HK-2 (cell line): ENCODE measurements at regions not wholly inside any gene's neighbourhood (a gene's known extent, or its start where the extent isn't known, plus 50 kb on each side); places are given as distances from the start of the nearest gene placed in this dataset.
"Not testable (repeated sequence)": the region's sequence is repeated elsewhere in the genome, so short reads cannot be mapped to it uniquely, and the experiment has no call there.

ENCODE experiments used
- DNase-seq: peaks from one replicate; pipeline ENCODE4 v3.0.0-alpha.2; 2018; ENCODE audit not compliant: unreplicated experiment

DNA sequence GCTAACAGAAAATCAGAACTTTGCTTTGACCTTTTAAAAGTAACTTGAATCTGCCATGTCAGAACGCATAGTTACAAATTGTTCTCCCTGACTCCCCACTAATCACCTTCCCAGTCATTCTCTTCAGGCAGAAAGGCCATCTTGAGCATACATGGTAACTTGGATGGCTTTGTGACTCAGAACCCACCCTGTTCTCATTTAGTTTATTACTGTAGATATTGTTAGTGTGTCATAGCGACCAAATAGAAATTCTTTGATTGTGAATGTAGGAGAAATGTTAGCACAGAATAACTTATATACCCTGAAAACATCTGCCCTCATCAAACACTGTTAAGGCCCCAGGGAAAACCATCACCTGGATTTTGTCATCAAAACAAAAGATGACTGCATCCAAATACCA, 382.0 kb downstream of the MAGEB5 start:
- DNase-seq: no peak

DNA sequence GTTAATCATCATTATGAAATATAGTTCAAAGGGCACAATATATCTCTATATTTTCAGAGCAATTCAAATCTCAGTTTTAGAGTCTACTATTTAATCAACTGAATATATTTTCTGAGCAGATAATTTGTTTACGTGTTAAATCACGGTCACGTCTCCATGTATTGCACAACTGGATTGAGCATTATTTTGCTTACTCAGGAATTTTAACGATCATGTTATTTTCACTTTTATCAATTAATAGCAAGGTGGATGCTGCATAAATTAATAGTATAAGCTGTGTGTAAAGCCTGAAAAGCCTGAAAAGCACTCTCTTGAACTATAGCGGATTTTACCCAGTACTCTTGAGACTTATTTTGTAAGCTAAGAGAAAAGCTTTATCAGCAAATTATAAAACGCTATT, 374.9 kb downstream of the MAGEB5 start:
- no peak for DNase-seq

GRCh38 chrX:26586570-26586969, 370.6 kb downstream of the MAGEB5 start:
- DNase-seq: no peak

GRCh38 chrX:26581091-26581490, 365.1 kb downstream of the MAGEB5 start:
- DNase-seq: no peak

- no peak for DNase-seq
Measured at GRCh38 chrX:26580021-26580420, 364.1 kb downstream of the MAGEB5 start.

- no peak for DNase-seq
Measured at GRCh38 chrX:26574234-26574633, 358.3 kb downstream of the MAGEB5 start.

GRCh38 chrX:26562156-26562555, 346.2 kb downstream of the MAGEB5 start:
- DNase-seq: no peak

DNA sequence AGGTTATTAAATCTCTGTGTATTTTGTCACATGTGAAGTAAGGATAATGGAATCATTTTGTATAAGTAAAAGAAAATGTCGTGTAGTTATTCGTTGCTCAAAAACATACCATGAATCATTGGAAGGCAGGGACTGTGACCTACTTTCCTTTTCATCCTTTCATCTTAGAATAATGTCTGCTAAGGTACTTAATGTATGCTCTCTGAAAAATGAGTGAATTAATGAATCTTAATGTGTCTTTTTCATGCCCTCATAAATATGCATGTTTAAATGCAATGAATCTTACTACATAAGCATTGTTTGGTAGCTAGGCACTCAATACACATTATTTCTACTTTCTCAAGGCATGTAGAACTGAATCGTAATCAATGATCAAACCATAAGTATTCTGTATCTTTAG, 343.9 kb downstream of the MAGEB5 start:
- no peak for DNase-seq

DNA sequence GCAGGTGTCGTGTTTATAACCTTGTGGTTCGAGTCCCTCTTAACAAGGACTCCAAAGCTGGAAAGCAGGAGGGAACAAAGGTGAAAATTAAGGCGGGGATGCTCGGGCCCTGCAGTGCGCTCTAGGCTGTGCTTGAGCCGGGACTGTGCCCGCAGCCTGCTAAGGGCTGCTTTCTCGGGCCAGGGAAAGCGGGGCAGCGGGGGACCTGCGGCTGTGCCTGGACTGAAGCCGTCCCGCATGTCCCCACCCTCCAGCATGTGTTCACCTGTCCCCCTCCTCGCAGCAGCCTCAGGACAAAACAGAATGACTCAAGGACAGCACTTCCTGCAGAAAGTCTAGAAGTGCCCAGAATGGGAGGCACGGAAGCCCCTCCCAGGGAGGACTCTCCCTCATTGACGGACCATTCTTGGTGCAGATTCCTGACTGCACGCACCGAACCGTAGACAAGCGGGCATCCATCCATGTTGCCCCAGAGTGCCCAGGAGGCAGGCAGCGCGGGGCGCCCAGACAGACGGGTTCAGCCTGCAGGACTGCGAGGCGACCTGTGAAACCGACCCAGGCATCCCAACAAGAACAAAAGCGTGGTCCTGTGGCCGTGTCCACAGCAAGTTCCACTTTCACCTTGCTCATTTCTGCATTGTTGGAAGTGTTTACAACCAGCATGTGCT, 342.9 kb downstream of the MAGEB5 start:
- no peak for DNase-seq

DNA sequence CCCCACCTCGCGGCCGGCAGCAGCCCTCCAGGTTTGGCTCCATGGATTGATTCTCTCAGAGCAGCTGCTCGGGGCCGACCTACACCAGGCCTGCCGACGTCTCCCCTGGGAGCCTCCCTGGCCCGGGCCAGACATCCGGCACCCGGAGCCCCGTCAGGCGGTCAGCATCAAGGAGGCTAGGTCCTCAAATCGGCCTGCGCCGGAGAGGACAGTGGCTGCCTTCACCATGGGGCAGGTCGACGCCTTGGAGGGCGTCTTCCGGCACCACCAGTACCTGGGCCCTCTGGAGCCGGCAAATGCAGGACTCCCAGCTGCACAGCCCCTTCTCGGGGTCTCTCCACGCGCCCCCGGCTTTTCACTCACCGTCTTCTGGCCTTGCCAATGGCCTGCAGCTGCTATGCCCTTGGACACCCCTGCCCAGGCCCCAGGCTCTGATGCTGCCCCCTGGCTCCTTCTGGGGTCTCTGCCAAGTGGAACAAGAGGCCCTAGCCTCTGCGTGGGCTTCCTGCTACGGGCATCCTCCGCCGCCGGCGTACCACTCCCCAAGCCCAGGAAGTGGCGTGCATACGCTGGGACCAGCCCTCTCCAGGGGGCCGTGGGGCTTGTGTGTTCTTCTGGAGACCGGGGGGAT, 341.8 kb downstream of the MAGEB5 start:
- DNase-seq: no peak

- not testable (repeated sequence) for DNase-seq
Measured at GRCh38 chrX:26525768-26526167, 309.8 kb downstream of the MAGEB5 start.

GRCh38 chrX:26522501-26522900, 306.5 kb downstream of the MAGEB5 start:
- no peak for DNase-seq

GRCh38 chrX:26511589-26512363, 295.8 kb downstream of the MAGEB5 start:
- DNase-seq: no peak

GRCh38 chrX:26470941-26471340, 255.0 kb downstream of the MAGEB5 start:
- DNase-seq: no peak

DNA sequence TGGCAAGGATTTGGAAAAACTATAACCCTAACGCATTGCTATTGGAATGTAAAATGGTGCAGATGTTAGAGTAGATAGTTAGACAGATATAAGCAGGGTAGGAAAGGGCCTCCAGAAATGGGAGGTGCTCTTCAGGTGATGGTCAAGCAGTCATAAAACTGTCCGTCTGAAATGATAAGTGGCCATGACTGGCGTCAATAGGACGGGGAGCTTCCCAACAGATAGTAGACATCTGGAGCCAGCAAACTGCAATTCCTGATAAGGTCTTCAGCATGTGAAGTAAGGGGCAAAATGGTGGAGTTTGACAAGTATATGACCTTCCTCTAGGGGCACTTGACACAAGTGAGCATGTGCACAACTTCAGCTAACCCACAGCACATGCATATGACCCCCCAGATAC, 250.4 kb downstream of the MAGEB5 start:
- no peak for DNase-seq

- DNase-seq: no peak
Measured at GRCh38 chrX:26445288-26445687, 229.3 kb downstream of the MAGEB5 start.

DNA sequence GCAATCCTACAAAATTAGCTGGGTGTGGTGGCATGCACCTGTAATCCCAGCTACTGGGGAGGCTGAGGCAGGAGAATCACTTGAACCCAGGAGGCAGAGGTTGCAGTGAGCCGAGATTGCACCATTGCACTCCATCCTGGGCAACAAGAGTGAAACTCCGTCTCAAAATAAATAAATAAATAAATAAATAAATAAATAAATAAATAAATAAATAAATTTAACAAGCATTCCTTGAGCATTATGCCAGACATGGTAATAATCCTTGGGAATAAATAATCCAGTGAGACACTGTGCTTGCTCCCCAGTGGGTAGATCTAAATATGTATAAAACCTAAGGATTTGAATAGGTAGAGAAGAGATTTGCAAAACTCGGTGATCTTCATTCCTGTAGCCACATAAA, 228.4 kb downstream of the MAGEB5 start:
- DNase-seq: not testable (repeated sequence)

GRCh38 chrX:26442340-26442739, 226.4 kb downstream of the MAGEB5 start:
- DNase-seq: no peak

- no peak for DNase-seq
Measured at GRCh38 chrX:26414534-26414933, 198.6 kb downstream of the MAGEB5 start.

GRCh38 chrX:26411045-26411444, 195.1 kb downstream of the MAGEB5 start:
- DNase-seq: no peak

- no peak for DNase-seq
Measured at GRCh38 chrX:26409636-26410035, 193.7 kb downstream of the MAGEB5 start.

GRCh38 chrX:26387906-26388305, 171.9 kb downstream of the MAGEB5 start:
- DNase-seq: no peak
